GM23248 (cell line): ENCODE measurements at regions not wholly inside any gene's neighbourhood (a gene's known extent, or its start where the extent isn't known, plus 50 kb on each side); places are given as distances from the start of the nearest gene placed in this dataset.
A peak's percentile ranks its signal among the peaks of the same experiment; 100 is the strongest.

ENCODE experiments used
- DNase-seq: peaks from one replicate; pipeline ENCODE4 v3.0.0-alpha.2; 2015
- H2AFZ ChIP-seq: fragments of 200-600 bp; sonication (generic); 2 replicates; pipeline ENCODE4 v1.6.1; 2016; ENCODE audit warnings: antibody characterized with exemption
- H3F3A ChIP-seq: fragments of 200-600 bp; sonication (generic); 2 replicates; pipeline ENCODE4 v1.6.1; 2016; ENCODE audit warnings: mild to moderate bottlenecking, antibody characterized with exemption, mixed run types; ENCODE audit not compliant: insufficient read depth
- H3K27ac ChIP-seq: fragments of 200-600 bp; sonication (generic); 2 replicates; pipeline ENCODE4 v1.5.1; 2016; ENCODE audit warnings: mild to moderate bottlenecking
- H3K27me3 ChIP-seq: fragments of 200-600 bp; sonication (generic); replicated peaks from 2 replicates; pipeline ENCODE4 v1.6.1; 2016; ENCODE audit warnings: mild to moderate bottlenecking; ENCODE audit not compliant: insufficient read depth
- H3K36me3 ChIP-seq: fragments of 200-600 bp; sonication (generic); 2 replicates; pipeline ENCODE4 v1.6.1; 2016; ENCODE audit warnings: low read depth, mild to moderate bottlenecking
- H3K4me1 ChIP-seq: fragments of 200-600 bp; sonication (generic); 2 replicates; pipeline ENCODE4 v1.6.1; 2016; ENCODE audit warnings: mild to moderate bottlenecking; ENCODE audit not compliant: insufficient read depth
- H3K4me2 ChIP-seq: fragments of 200-600 bp; sonication (generic); one replicate; pipeline ENCODE4 v1.6.1; 2016; ENCODE audit warnings: mild to moderate bottlenecking; ENCODE audit not compliant: unreplicated experiment
- H3K4me3 ChIP-seq: fragments of 200-600 bp; sonication (generic); 2 replicates; pipeline ENCODE4 v1.5.1; 2016; ENCODE audit warnings: mild to moderate bottlenecking
- H3K79me2 ChIP-seq: fragments of 200-600 bp; sonication (generic); 2 replicates; pipeline ENCODE4 v1.6.1; 2016; ENCODE audit warnings: mild to moderate bottlenecking; ENCODE audit not compliant: insufficient read depth
- H3K9ac ChIP-seq: fragments of 200-600 bp; sonication (generic); 2 replicates; pipeline ENCODE4 v1.6.1; 2016; ENCODE audit warnings: mild to moderate bottlenecking
- H3K9me2 ChIP-seq: fragments of 200-600 bp; sonication (generic); 2 replicates; pipeline ENCODE4 v1.6.1; 2016; ENCODE audit warnings: mixed run types, mild to moderate bottlenecking, moderate library complexity; ENCODE audit not compliant: insufficient read depth
- H3K9me3 ChIP-seq: fragments of 200-600 bp; sonication (generic); one replicate; pipeline ENCODE4 v1.6.1; 2017; ENCODE audit warnings: low read depth
- H4K20me1 ChIP-seq: fragments of 200-600 bp; sonication (generic); 2 replicates; pipeline ENCODE4 v1.6.0; 2016; ENCODE audit not compliant: insufficient read depth
- EZH2 ChIP-seq: fragments of 200-600 bp; sonication (generic); IDR thresholded peaks from 2 replicates; pipeline ENCODE4 v1.6.1; 2018; ENCODE audit warnings: antibody characterized with exemption, mild to moderate bottlenecking; ENCODE audit not compliant: insufficient read depth, poor library complexity, severe bottlenecking
- EZH2phosphoT487 ChIP-seq: fragments of 200-600 bp; sonication (generic); IDR thresholded peaks from 2 replicates; pipeline ENCODE4 v1.6.1; 2018; ENCODE audit warnings: antibody characterized with exemption, moderate library complexity, mild to moderate bottlenecking, low read depth; ENCODE audit not compliant: insufficient read depth
- WGBS, 2 experiments: methylation state at CpG; one replicate each; pipeline ENCODE4 v1.1.6; 2015 to 2017; ENCODE audit warnings: low lambda C conversion rate in 2 of 2, low coverage in 1 of 2; ENCODE audit errors: missing lambda C conversion rate in 2 of 2; 5-methylcytosine and 5-hydroxymethylcytosine counted together
- in situ Hi-C: fragments of 300-500 bp; cut with MboI; formaldehyde crosslinking; loops from 2 replicates; pipeline ENCODE4 v1.15.0; 2020

- TF ChIP-seq EZH2 (no peak), EZH2phosphoT487 (no peak)
- in situ Hi-C loops = no loop called here
Observed at GRCh38 chr5:61596265-61596664, 264.2 kb downstream of the ZSWIM6 start.

GRCh38 chr5:61597684-61598083 is 265.6 kb downstream of the ZSWIM6 start:
- Histone ChIP-seq H3K79me2 (no peaks in the 10 kb centered on the region), H4K20me1 (no peaks in the 10 kb centered on the region), H3K4me3 (no peak overlapping the region), H3K9me3 (no peaks in the 10 kb centered on the region), H3K27me3 (0 out of 2 replicates have a peak, but pooled peaks cover 3% of the 10 kb centered on the region), H2AFZ (no peak overlapping the region), H3F3A (no peaks in the 10 kb centered on the region), H3K9me2 (no peaks in the 10 kb centered on the region), H3K4me2 (no peak overlapping the region), H3K36me3 (no peaks in the 10 kb centered on the region), H3K9ac (no peak overlapping the region), H3K27ac (no peak overlapping the region), H3K4me1 (no peaks in the 10 kb centered on the region)
- TF ChIP-seq EZH2 (no peak), EZH2phosphoT487 (no peak)
- DNase-seq = no peak
- in situ Hi-C loops = no loop called here

More at GRCh38 chr5:61596265-61596664, 264.2 kb downstream of the ZSWIM6 start:
- Histone ChIP-seq H3K27me3 (0 out of 2 replicates have a peak, but pooled peaks cover 3% of the 10 kb centered on the region), H3K27ac (no peak overlapping the region), H2AFZ (no peak overlapping the region), H3K4me3 (no peak overlapping the region), H3K9ac (no peak overlapping the region), H3K79me2 (no peaks in the 10 kb centered on the region), H4K20me1 (no peaks in the 10 kb centered on the region), H3K4me2 (no peak overlapping the region), H3K4me1 (no peaks in the 10 kb centered on the region), H3K36me3 (no peaks in the 10 kb centered on the region), H3K9me2 (no peaks in the 10 kb centered on the region), H3K9me3 (no peaks in the 10 kb centered on the region), H3F3A (no peaks in the 10 kb centered on the region)
- 18 to 24% methylated on average over 1 of the region's 1 CpG for WGBS, 2 experiments
- no peak for DNase-seq

GRCh38 chr5:61598126-61598525 is 266.1 kb downstream of the ZSWIM6 start:
- Histone ChIP-seq H3K27me3 (0 out of 2 replicates have a peak, but pooled peaks cover 3% of the 10 kb centered on the region), H3K9me3 (no peaks in the 10 kb centered on the region), H3K79me2 (no peaks in the 10 kb centered on the region), H3K27ac (no peak overlapping the region), H3K4me3 (no peak overlapping the region), H4K20me1 (no peaks in the 10 kb centered on the region), H3K4me1 (no peaks in the 10 kb centered on the region), H3K9ac (no peak overlapping the region), H2AFZ (no peak overlapping the region), H3K36me3 (no peaks in the 10 kb centered on the region), H3F3A (no peaks in the 10 kb centered on the region), H3K4me2 (no peak overlapping the region), H3K9me2 (no peaks in the 10 kb centered on the region)
- in situ Hi-C loops = no loop called here
- DNase-seq = no peak
- no peak for TF ChIP-seq EZH2phosphoT487
- no peak for TF ChIP-seq EZH2
- WGBS, 2 experiments = 66 to 94% methylated on average over 3 of the region's 3 CpGs

- in situ Hi-C loops = no loop called here
- WGBS, 2 experiments = 45% methylated on average over 5 of the region's 5 CpGs
- Histone ChIP-seq H3K4me2 (no peak overlapping the region), H3K36me3 (no peaks in the 10 kb centered on the region), H2AFZ (peak overlapping the region; percentile 31; the same call in 1 of the 2 replicates), H3K9me2 (no peaks in the 10 kb centered on the region), H3K79me2 (no peaks in the 10 kb centered on the region), H3K4me1 (0 out of 2 replicates have a peak, but pooled peaks cover 1% of the 10 kb centered on the region), H3F3A (no peaks in the 10 kb centered on the region), H3K9me3 (no peaks in the 10 kb centered on the region), H3K27me3 (0 out of 2 replicates have a peak, but pooled peaks cover 3% of the 10 kb centered on the region), H4K20me1 (no peaks in the 10 kb centered on the region), H3K27ac (no peak overlapping the region), H3K4me3 (no peak overlapping the region), H3K9ac (no peak overlapping the region)
- peak; percentile 24 for DNase-seq
- TF ChIP-seq EZH2phosphoT487 (no peak), EZH2 (no peak)
Observed at GRCh38 chr5:61599370-61600122, 267.5 kb downstream of the ZSWIM6 start.
